ENCODE measurements at regions not wholly inside any gene's neighbourhood (a gene's known extent, or its start where the extent isn't known, plus 50 kb on each side); places are given as distances from the start of the nearest gene placed in this dataset.

- TF ChIP-seq, protein P1, sequence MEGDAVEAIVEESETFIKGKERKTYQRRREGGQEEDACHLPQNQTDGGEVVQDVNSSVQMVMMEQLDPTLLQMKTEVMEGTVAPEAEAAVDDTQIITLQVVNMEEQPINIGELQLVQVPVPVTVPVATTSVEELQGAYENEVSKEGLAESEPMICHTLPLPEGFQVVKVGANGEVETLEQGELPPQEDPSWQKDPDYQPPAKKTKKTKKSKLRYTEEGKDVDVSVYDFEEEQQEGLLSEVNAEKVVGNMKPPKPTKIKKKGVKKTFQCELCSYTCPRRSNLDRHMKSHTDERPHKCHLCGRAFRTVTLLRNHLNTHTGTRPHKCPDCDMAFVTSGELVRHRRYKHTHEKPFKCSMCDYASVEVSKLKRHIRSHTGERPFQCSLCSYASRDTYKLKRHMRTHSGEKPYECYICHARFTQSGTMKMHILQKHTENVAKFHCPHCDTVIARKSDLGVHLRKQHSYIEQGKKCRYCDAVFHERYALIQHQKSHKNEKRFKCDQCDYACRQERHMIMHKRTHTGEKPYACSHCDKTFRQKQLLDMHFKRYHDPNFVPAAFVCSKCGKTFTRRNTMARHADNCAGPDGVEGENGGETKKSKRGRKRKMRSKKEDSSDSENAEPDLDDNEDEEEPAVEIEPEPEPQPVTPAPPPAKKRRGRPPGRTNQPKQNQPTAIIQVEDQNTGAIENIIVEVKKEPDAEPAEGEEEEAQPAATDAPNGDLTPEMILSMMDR (IDR thresholded peaks at IDR 0.05; ENCODE audit: low read depth, low read length, missing control alignments) = no peak
- peak; percentile 26 for DNase-seq (ENCODE audit: extremely low read depth, low read depth)
- no peak overlapping the region for H3K4me3 ChIP-seq (replicated peaks; ENCODE audit: low read depth, low read length)
These were observed 923.5 kb downstream of the UQCRFS1 start for GRCh38 chr19:28289295-28290063.

DNA sequence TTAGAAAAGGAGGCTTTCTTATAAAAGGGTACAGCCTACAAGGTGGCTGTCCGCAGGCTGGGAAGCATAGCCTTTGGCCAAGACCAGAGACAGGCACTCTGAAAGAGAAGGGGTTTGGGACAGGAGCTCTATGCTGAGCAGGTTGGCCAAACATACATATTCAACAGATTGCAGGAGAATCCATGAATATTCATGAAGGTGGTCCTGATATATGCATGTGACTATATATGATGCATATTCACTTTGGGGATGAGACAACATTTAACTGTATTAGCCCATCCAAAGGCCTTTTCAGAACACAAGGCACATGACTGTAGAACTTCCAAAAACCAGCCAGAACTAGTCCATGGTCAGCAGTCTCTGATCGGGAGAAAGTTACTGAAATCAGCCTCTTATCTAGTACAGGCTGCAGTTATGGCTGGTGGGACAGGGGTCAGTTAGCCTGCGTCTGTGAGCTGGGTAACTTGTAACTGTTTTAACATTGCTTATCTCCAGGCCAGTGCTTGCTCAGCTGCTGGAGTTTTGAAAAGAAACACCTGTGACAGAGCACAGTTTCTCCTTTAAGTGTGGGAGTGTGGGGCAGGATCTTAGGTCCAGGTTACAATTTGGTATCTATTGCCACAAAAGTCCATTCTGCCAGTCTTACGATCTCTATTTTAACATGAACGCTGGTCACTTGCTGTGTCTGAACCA lies 924.2 kb downstream of the UQCRFS1 start:
- no peak overlapping the region for H3K4me3 ChIP-seq (replicated peaks; ENCODE audit: low read depth, low read length)
- TF ChIP-seq, protein P1 (IDR thresholded peaks at IDR 0.05; ENCODE audit: low read depth, low read length, missing control alignments) = no peak

GRCh38 chr19:28285917-28286316 lies 927.0 kb downstream of the UQCRFS1 start:
- TF ChIP-seq, protein P1 (IDR thresholded peaks at IDR 0.05; ENCODE audit: low read depth, low read length, missing control alignments) = no peak
- DNase-seq (ENCODE audit: extremely low read depth, low read depth) = no peak
- no peak overlapping the region for H3K4me3 ChIP-seq (replicated peaks; ENCODE audit: low read depth, low read length)

More for the DNA sequence above, 924.2 kb downstream of the UQCRFS1 start:
- DNase-seq (ENCODE audit: extremely low read depth, low read depth) = no peak

- TF ChIP-seq, protein P1 (IDR thresholded peaks at IDR 0.05; ENCODE audit: low read depth, low read length, missing control alignments) = no peak
- DNase-seq (ENCODE audit: extremely low read depth, low read depth) = no peak
- H3K4me3 ChIP-seq (replicated peaks; ENCODE audit: low read depth, low read length) = no peak overlapping the region
These were observed 927.9 kb downstream of the UQCRFS1 start for GRCh38 chr19:28285078-28285477.

GRCh38 chr19:28284389-28284788 lies 928.6 kb downstream of the UQCRFS1 start:
- DNase-seq (ENCODE audit: extremely low read depth, low read depth) = no peak
- TF ChIP-seq, protein P1 (IDR thresholded peaks at IDR 0.05; ENCODE audit: low read depth, low read length, missing control alignments) = no peak
- no peak overlapping the region for H3K4me3 ChIP-seq (replicated peaks; ENCODE audit: low read depth, low read length)

- DNase-seq (ENCODE audit: extremely low read depth, low read depth) = no peak
- TF ChIP-seq, protein P1 (IDR thresholded peaks at IDR 0.05; ENCODE audit: low read depth, low read length, missing control alignments) = no peak
- no peak overlapping the region for H3K4me3 ChIP-seq (replicated peaks; ENCODE audit: low read depth, low read length)
These were observed 929.4 kb downstream of the UQCRFS1 start for GRCh38 chr19:28283592-28283991.
